ENCODE measurements at regions not wholly inside any gene's neighbourhood (a gene's known extent, or its start where the extent isn't known, plus 50 kb on each side); places are given as distances from the start of the nearest gene placed in this dataset.

- Histone ChIP-seq H4K20me1 (ENCODE audit: low read depth, low read length) (no peaks in the 10 kb centered on the region), H3K27me3 (ENCODE audit: low read length) (no peaks in the 10 kb centered on the region), H3K9me3 (ENCODE audit: insufficient read depth, low read length) (no peaks in the 10 kb centered on the region), H3K9me2 (replicated peaks; ENCODE audit: insufficient read depth, low read length) (no peaks in the 10 kb centered on the region), H3F3A (ENCODE audit: insufficient read depth) (no peaks in the 10 kb centered on the region), H3K9ac (ENCODE audit: low read length) (no peak overlapping the region), H2AFZ (ENCODE audit: low read depth, low read length, severe bottlenecking) (no peak overlapping the region), H3K4me3 (ENCODE audit: insufficient read depth, low read length, poor library complexity, severe bottlenecking) (no peak overlapping the region), H3K79me2 (ENCODE audit: insufficient read depth, low read length) (no peaks in the 10 kb centered on the region), H3K27ac (ENCODE audit: low read depth, low read length) (no peak overlapping the region), H3K36me3 (ENCODE audit: low read length) (no peaks in the 10 kb centered on the region), H3K4me2 (ENCODE audit: low read depth, low read length, poor library complexity, severe bottlenecking) (no peak overlapping the region)
- no peak for TF ChIP-seq CTCF (IDR thresholded peaks at IDR 0.05; ENCODE audit: insufficient read depth, low read length, poor library complexity, severe bottlenecking)
- no peak for TF ChIP-seq EZH2phosphoT487 (conservative IDR thresholded peaks at IDR 0.05; ENCODE audit: low read length)
These were observed 524.8 kb upstream of the EEF2KMT start for GRCh38 chr16:5622234-5622884.

GRCh38 chr16:5621826-5622225 lies 524.2 kb upstream of the EEF2KMT start:
- Histone ChIP-seq H3K4me2 (ENCODE audit: low read depth, low read length, poor library complexity, severe bottlenecking) (no peak overlapping the region), H4K20me1 (ENCODE audit: low read depth, low read length) (no peaks in the 10 kb centered on the region), H3K27ac (ENCODE audit: low read depth, low read length) (no peak overlapping the region), H3K9me3 (ENCODE audit: insufficient read depth, low read length) (no peaks in the 10 kb centered on the region), H3K27me3 (ENCODE audit: low read length) (no peaks in the 10 kb centered on the region), H3F3A (ENCODE audit: insufficient read depth) (no peaks in the 10 kb centered on the region), H3K9me2 (replicated peaks; ENCODE audit: insufficient read depth, low read length) (no peaks in the 10 kb centered on the region), H2AFZ (ENCODE audit: low read depth, low read length, severe bottlenecking) (no peak overlapping the region), H3K9ac (ENCODE audit: low read length) (no peak overlapping the region), H3K4me3 (ENCODE audit: insufficient read depth, low read length, poor library complexity, severe bottlenecking) (no peak overlapping the region), H3K79me2 (ENCODE audit: insufficient read depth, low read length) (no peaks in the 10 kb centered on the region), H3K36me3 (ENCODE audit: low read length) (no peaks in the 10 kb centered on the region)
- no peak for TF ChIP-seq CTCF (IDR thresholded peaks at IDR 0.05; ENCODE audit: insufficient read depth, low read length, poor library complexity, severe bottlenecking)
- no peak for TF ChIP-seq EZH2phosphoT487 (conservative IDR thresholded peaks at IDR 0.05; ENCODE audit: low read length)

- Histone ChIP-seq H3K9me3 (ENCODE audit: insufficient read depth, low read length) (no peaks in the 10 kb centered on the region), H3K4me2 (ENCODE audit: low read depth, low read length, poor library complexity, severe bottlenecking) (no peak overlapping the region), H3K79me2 (ENCODE audit: insufficient read depth, low read length) (no peaks in the 10 kb centered on the region), H3F3A (ENCODE audit: insufficient read depth) (no peaks in the 10 kb centered on the region), H3K4me3 (ENCODE audit: insufficient read depth, low read length, poor library complexity, severe bottlenecking) (no peak overlapping the region), H3K36me3 (ENCODE audit: low read length) (no peaks in the 10 kb centered on the region), H3K27me3 (ENCODE audit: low read length) (no peaks in the 10 kb centered on the region), H2AFZ (ENCODE audit: low read depth, low read length, severe bottlenecking) (no peak overlapping the region), H3K9me2 (replicated peaks; ENCODE audit: insufficient read depth, low read length) (no peaks in the 10 kb centered on the region), H4K20me1 (ENCODE audit: low read depth, low read length) (no peaks in the 10 kb centered on the region), H3K9ac (ENCODE audit: low read length) (no peak overlapping the region), H3K27ac (ENCODE audit: low read depth, low read length) (no peak overlapping the region)
- TF ChIP-seq EZH2phosphoT487 (conservative IDR thresholded peaks at IDR 0.05; ENCODE audit: low read length) (no peak), CTCF (IDR thresholded peaks at IDR 0.05; ENCODE audit: insufficient read depth, low read length, poor library complexity, severe bottlenecking) (no peak)
These were observed 521.7 kb upstream of the EEF2KMT start for GRCh38 chr16:5619304-5619703.

Data from SU-DHL-6 (cell line).